ENCODE measurements at regions not wholly inside any gene's neighbourhood (a gene's known extent, or its start where the extent isn't known, plus 50 kb on each side); places are given as distances from the start of the nearest gene placed in this dataset.
"Not testable (repeated sequence)": the region's sequence is repeated elsewhere in the genome, so short reads cannot be mapped to it uniquely, and the experiment has no call there.

DNA sequence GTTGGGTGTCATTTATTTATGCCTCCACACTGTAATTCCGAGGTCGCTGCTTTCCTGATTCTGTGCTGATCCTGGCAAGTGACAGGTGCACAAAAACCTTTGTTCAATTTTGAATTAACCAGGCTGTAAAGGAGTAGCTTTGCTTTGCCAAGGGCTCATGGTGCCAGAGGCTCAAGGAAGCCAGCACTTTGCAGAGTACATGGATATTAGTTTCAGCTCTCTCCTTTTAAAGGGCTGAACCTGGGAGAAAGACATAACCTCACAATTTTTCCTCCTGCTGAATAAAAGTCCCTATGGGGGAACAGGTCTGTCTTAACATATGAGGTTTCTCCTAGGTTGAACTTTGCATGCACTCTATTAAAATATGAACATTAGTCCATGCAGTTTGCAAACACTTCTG is 227.6 kb upstream of the WSB1 start:
- no peak for DNase-seq

DNA sequence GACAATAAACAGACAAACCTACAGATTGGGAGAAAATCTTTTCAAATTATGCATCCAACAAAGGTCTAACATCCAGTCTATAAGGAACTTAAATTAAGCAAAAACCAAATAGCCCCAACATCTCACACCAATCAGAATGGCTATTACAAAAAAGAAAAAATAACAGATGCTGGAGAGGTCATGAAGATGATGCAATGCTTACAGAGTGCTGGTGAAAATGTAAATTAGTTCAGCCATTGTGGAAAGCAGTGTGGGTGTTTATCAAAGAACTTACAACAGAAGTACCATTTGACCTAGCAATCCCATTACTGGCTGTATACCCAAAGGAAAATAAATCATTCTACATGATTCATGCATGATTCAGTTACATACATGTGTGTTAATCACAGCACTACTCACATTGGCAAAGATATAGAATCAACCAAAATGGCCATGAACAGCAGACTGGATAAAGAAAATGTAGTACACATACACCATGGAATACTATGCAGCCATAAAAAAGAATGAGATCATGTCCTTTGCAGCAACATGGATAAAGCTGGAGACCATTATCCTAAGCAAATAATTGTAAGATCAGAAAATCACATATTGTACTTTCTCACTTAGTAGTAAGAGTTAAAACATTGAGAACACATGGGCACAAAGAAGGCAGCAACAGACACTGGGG is 223.9 kb upstream of the WSB1 start:
- no peak for DNase-seq

DNA sequence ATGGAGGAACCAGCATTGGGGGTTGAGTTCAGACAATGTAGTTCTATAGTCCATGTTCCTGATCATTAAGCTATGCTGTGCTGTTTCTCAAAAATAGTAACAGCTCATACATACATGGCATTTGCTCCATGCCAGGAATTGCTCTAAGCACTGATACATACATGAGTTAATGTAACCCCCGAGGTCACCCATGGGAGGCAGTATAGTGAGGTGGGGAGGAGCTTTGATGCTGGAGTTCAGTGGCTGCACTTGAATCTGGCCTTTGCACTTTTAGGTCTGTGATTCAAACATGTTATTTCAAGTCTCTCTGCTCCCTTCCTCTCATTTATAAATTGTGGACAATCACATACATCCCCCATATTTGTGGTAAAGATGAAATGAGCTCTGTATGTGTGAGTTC is 223.1 kb upstream of the WSB1 start:
- no peak for DNase-seq

DNA sequence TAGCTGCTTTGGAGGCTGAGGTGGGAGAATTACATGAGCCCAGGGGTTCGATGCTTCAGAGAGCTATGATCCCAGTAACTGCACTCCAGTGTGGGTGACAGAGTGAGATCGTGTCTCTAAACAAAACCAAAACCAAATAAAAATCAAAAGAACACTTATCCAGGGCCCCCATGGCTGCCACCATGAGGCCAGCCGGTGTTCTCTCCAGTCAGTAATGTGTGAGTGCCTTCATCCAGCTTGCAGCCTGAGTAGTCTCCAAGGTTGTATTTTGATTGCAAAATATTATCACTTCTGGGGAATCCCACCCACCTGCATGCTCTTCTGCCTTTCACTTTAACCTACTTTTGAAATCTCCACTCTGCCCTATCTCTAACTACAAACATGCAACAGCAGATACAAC is 221.0 kb upstream of the WSB1 start:
- no peak for DNase-seq

DNA sequence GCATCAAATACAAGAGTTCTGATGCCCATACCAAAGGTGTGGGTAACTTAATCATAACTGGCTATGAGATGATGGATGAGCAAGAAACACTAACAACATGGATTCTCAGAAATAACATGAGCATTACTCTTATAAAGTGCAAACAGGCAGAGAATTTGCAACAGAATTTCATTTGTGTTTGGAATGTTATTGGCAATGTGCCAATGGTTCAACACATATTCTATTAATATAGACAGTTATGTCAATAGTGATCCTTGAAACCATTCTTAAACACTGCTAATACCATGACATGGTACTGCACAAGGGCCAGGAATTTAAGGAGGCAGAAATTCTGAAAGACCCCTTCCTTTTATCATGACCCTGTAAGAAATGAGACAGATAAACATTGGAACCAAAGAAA is 217.1 kb upstream of the WSB1 start:
- DNase-seq, result no peak

DNA sequence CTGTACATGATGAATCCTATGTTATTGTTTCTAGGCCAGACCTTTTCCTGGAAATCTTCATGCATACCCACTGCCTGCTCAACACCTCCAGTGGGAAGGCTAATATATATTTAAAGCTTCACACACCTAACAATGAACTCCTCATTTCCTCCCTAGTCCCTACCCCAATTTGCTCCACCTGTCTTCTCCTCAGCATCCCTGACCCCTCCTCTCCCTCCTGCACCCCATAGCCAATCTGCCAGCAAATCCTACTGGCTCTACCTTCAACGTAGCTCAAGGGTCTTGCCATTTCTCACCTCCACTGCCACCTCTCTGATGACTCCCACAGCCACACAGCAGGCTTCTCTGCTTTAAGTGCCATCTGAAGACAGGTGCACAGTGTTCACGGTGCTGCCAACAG is 215.6 kb upstream of the WSB1 start:
- DNase-seq, result no peak

DNA sequence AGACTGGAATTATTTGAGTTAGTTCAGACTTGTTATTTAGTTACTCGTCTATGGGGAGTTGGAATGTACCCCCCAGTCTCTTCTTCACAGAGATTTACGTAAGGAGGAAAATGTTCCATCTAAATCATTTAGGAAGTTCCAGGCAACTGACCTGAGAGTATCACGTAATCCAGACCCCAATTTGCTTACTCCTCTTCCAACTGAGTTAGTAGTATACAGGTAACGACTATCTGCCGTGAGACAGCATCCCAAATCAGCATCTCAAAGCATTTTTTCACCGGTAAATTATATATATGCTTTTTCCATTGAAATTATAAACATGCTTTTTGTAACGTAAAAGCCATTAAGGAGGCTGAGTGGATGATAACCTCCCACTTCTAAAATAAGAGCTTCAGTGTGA is 214.3 kb upstream of the WSB1 start:
- DNase-seq, result no peak

DNA sequence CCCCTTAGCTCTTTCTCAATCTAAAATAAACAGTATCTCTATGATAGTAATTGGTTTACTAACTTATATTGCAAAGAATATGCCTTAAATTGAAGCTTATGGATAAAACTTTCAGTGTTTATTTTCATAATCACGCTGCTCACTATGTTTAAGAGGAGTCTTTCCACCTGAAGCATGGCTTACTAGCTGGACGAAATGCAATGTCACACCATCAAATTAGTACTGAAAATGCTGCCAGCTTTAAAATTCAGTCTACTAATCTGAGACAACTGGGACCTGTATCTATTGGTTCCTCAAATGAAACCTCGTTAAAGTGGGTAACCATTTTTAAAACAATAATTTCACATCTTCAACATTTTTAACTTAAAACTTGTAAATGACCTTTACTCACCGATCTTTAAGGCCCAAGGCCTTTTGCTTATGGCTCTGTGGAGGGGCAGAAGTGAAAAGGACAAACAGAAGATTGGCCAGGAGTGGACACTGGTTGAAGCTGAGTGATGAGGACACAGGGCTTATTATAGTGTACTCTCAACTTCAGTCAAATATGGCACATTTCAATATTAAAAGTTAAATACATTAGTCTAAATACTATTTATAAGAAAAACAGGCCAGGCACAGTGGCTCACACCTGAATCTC is 212.8 kb upstream of the WSB1 start:
- no peak for DNase-seq

DNA sequence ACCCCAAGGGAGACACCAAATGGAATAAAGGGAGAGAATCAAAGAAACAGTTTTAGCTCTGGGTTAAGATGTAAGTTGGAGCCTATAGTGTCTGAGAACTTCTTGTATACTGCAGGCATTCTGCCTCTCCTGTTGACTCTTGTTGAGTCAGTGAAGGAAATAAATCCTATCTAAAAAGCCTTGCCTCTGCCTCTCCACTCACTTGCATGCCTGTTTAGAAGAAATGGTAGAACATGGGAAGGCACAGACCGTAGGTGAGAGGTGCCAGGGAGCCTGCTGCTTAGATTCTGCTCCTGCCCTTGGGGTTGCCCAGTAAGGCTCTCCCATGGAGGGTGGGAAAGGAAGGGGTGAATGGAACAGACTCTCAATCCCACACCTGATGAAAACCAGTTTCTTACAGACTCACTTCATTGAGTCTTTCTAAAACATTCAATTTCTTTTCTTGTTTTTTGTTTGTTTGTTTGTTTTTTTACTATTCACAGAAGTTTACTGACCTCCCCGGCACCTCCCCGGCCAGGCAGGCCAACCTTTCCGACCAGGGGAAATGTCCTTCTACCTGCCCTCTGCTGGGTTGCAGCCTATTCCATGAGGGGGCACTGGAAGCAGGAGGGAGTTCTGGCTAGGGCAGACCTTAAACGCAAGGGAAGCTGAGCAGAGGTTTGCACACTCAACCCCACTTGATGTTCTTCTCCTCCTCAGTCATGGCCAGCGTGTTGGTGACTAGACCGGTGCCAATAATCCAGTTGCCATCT is 211.7 kb upstream of the WSB1 start:
- DNase-seq, result no peak

DNA sequence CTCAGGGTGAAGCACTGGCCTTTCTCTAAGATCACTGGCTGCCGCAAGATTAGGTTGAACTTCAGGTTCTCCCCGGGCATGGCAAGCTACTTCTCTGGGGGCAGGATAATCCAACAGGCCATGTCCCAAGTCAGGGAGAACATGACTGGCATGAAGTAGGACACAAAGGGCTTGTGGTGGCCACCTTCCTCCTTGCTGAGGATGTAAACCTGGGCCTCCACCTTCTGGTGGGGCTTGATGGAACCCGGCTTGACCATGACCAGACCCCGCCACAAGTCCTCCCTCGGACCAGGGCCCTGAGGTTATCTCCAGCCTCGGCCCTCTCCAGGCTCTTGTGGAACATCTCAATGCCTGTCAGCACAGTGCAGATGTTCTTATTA is 211.1 kb upstream of the WSB1 start:
- no peak for DNase-seq

DNA sequence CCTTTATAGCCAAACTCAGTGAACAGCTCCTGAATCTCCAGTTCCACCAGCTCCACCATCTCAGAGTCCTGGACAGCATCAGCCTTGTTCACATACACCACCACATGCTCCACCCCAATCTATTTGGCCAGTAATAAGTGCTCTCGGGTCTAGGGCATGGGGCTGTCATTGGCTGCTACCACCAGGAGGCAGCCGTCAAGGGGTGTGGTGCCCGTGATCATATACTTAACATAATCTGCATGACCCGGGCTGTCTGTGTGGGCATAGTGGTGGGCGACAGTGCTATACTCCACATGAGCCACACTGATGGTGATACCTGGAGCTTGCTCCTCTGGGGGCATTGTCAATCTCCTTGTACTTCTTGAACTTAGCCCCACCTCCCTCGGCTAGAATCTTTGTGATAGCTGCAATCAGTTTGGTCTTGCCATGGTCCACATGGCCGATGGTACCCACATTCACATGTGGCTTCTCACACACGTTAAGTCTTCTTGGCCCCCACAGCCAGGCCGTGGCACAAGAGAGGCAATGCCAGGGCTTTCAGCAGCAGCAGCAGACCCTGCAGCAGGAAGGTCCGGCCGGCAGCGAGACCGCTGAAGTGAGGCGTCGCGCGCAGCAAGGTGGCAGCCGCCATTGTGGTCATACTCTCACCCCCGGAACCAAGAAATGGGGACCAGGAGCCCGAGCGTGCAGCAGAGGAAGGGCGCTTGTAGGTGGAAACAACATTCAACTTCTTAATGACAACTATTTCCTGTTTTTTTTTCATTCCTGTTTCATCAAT is 210.3 kb upstream of the WSB1 start:
- DNase-seq, result no peak

DNA sequence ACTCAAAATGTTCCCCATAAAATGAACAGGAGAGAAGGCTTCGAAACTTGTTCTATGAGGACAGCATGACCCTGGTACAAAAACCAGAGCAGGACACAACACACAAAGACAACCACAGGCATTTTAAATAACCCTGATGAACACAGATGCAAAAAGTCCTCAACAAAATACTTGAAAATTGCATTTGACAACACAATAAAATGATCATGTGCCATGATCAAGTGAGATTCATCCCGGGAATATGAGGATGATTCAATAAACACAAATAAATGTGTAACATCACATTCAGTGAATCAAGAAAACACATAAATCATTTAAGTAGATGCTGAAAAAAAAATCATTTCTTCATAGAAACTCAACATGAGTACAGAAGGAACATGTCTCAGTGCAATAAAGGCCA is 208.4 kb upstream of the WSB1 start:
- no peak for DNase-seq

DNA sequence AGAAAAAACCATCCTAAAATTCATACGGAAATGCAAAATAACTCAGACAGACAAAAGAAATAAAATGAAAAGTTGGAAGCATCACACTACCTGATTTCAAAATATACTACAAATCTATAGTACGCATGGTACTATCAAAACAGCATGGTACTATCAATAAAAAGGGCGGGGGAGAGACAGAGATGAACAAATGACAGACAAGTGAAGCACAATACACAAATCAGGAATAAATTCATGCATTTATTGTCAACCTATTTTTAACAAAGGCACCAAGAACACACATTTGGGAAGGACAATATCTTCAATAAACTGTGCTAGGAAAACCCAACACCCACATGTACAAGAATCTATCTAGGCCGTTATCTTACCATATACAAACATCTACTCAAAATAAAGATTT is 207.4 kb upstream of the WSB1 start:
- no peak for DNase-seq

DNA sequence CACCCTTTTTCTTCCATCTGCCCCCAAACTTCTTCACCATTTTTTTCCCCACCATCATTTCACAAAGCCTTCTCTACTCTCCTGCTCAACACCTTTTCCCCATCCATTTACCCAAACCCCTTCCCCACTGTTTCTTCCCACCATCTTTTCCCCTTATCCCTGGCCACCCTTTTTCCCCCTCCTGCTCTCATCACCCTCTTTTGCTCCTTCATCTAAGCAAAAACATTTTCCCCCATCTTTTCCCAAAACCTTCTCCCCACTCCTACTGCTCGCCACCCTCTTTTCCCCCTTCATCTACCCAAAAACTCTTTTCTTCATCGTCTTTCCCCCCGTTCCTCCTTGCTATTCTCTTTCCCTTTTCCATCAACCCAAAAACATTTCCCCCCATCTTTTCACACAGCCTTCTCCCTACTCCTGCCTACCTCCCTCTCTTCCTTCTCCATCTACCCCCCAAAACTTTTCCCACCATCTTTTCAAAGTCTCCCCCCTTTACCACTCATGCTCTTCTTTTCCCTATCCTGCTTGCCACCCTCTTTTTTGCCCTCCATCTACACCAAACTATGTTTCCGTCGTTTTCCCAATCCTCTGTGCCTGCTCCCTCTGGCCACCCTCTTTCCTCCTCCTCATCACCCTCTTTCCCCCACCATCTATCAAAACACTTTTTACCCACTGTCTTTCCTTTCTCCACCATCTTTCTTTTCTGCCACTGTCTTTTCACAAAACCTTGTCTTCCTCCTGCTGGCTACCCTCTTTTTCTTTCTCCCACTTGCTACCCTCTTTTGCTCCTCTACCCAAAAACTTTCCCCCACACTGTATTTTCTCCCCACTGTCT is 205.8 kb upstream of the WSB1 start:
- no peak for DNase-seq

DNA sequence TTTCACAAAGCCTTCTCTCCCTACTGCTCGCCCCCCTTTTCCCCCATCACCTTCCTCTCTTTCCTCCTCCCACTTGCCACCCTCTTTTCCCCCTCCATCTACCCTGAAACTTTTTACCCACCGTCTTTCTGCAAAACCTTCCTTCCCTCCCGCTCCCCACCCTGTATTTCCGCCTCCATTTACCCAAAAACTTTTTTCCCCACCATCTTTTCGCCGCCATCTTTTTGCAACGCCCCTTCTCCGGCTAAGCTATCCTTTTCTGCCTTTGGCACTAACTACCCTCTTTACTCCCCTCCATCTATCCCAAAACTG is 205.2 kb upstream of the WSB1 start:
- no peak for DNase-seq

DNA sequence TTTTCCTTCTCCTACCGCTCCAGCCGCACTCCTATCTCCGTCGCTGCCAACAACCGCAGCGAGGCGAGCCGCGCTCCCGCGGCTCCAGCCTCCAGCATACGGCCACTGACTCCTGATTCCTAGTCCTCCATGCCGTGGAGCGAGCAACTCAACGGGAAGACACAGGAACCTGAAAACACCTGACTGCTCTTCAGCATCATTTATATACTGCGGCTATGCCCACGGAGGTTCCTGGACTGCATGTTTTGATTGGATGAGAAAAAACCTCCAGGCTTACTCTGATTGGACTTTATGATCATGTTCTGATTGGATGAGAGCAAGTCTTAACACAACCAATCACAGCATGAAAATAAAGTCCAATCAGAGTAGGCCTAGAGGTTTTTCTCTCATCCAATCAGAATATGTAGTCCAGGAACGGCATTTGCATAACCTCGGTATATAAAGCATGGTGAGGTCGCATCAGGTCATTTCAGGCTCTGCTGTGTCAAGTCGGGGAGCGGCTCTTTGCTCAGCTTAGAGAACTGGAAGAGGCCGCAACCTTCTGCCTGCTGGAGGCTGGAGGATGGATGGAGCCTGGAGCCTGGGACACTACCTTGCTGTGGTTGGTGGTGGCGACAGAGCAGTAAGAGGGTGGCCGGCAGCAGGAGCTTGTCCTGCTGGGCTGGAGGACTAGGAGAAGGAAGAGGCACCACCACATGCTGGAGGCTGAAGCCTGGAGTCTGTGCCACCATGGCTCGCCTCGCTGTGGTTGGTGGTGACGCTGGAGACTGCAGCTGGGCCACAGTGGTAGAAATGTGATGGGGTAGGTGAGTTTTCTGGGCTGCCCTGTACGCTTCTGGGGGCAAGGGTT is 204.6 kb upstream of the WSB1 start:
- not testable (repeated sequence) for DNase-seq

DNA sequence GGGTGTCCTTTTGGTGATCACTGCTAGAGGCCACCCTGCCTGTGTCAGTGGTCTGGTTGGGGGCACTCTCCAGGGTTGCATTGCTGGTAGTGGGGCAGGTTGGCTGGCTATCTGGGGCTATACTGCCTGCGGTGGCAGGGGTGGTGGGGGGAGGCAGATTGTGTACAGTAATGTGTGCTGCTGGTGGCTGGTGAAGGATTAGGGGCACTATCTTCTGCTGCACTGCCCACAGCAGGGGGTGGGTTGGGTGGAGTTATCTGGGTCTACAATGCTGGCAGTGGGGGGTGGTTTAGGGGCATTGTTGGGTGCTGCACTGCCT is 204.0 kb upstream of the WSB1 start:
- no peak for DNase-seq

DNA sequence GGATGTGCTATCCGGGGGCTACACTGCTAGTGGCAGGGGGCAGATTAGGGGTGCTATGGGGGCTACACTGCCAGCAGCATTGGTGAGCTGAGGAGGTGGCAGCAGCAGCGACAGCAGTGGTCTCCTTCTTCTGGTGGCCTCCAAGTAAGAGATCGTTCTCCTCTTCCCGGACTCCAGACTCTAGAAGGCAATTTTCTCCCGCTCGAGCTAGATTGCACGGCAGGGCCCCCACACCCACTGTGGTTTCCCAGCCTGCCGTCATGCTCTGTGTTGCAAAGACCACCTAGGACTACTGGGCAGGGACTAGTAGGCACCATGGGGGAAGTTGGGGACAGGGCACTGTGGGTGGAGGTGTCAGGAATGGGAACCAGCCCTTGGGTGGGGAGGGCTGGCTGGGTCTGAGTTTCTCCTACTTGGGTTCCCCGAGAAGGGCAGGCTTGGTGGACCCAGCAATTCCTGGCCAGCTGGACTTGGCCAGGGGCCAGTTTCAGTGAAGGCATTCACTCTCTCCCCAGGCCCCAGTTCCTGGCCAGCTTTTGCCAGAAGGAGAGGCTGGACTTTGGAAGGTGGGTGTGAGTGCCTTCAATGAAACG is 203.4 kb upstream of the WSB1 start:
- DNase-seq, result not testable (repeated sequence)

DNA sequence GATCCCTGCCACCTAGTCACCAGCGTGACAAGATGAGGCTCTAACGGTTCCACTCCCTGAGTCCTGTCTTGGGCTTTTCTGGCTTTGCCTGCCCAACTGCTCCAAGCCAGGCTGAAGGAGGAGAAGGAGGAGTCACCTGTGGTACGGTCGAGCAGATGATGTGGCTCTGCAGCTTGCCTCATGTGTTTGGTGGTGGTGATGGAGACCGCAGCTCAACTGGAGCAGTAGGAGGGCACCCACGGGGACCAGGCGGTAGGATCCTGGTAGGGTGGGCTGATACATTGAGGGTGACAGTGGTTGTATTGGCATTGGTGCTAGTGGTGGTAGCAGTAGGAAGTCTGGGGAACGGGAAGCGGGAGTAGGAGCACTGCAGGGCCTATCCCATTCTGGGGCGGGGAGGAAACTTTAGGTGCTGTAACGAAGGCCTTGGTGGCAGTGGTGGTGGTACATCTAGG is 202.8 kb upstream of the WSB1 start:
- no peak for DNase-seq

DNA sequence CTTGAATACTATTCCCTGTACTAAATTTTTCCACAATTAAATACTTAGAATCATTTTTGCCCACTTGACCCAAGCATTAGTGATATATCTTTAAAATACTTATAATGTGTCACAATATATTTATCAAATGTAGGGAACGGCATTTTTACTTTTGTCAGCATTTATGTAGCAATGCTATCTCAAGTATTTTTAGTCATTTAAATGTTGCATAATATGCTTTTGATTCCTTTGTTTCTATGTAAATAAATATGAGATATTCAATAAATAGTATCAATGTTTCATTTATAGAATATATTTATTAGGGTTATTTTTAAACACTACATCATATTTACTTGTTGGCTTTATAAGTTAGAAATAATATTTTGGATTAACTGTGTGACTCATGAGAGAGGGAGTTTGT is 199.7 kb upstream of the WSB1 start:
- DNase-seq, result not testable (repeated sequence)

DNA sequence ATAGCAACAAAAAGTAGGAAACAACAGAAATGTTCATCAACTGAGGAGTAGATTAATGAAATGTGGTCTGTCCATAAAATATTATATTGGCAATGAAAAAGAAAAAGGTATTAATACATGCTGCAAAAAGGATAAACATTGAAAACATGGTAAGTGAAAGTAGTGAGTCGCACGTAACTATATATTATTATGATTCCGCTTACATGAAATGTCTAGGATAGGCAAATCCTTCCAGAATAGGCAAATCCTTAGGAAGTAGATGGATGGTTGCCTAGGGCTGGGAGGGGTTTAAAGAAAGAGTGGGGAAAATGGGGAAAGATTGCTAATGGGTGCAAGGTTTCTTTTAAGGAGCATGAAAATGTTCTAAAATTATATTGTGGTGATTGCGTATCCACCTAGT is 198.1 kb upstream of the WSB1 start:
- DNase-seq, result not testable (repeated sequence)

DNA sequence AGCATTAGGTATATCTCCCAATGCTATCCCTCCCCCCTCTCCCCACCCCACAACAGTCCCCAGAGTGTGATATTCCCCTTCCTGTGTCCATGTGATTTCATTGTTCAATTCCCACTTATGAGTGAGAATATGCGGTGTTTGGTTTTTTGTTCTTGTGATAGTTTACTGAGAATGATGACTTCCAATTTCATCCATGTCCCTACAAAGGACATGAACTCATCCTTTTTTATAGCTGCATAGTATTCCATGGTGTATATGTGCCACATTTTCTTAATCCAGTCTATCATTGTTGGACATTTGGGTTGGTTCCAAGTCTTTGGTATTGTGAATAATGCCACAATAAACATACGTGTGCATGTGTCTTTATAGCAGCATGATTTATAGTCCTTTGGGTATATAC is 194.6 kb upstream of the WSB1 start:
- not testable (repeated sequence) for DNase-seq

Measured in activated CD4-positive, alpha-beta T cell treated with anti-CD3 and anti-CD28 coated beads, Interleukin-2, amount 50 U/mL, for 4 hours (primary cell).